GM12878 (cell line): ENCODE measurements at regions not wholly inside any gene's neighbourhood (a gene's known extent, or its start where the extent isn't known, plus 50 kb on each side); places are given as distances from the start of the nearest gene placed in this dataset.
"Not testable (repeated sequence)": the region's sequence is repeated elsewhere in the genome, so short reads cannot be mapped to it uniquely, and the experiment has no call there.

Experiments used
- ATAC-seq: fragments of 200-7000 bp; cut with Tn5 transposase; 3 replicates; pipeline ENCODE4 v1.9.1; 2020; ENCODE audit warnings: mild to moderate bottlenecking, moderate library complexity
- BruUV-seq: library from RNA; stranded (reverse); fragments of 400-500 nt; replicated peaks from 2 replicates; lab custom pipeline; 2021; lab: Mats Ljungman, UMichigan
- CTCF ChIA-PET: fragments of 300-600 bp; sonication (Branson Sonifier 250); formaldehyde crosslinking; extraction: SDS; loops from one replicate; lab custom pipeline; 2021; ENCODE audit warnings: inconsistent platforms; lab: Yijun Ruan, JAX
- POLR2A ChIA-PET: fragments of 350-600 bp; formaldehyde crosslinking; extraction: SDS; loops from one replicate; lab custom pipeline; 2021; ENCODE audit warnings: inconsistent platforms; lab: Charles Lee
- RAD21 ChIA-PET: fragments of 300-600 bp; sonication (Branson Sonifier 250); formaldehyde crosslinking; loops from one replicate; lab custom pipeline; 2023; ENCODE audit warnings: antibody characterized with exemption; ENCODE audit not compliant: unreplicated experiment; lab: Charles Lee
- SMC1A ChIA-PET: fragments of 300-600 bp; sonication (Branson Sonifier 250); formaldehyde crosslinking; loops from one replicate; lab custom pipeline; 2023; ENCODE audit not compliant: unreplicated experiment, uncharacterized antibody; lab: Charles Lee
- DNase-seq: peaks from one replicate; pipeline ENCODE4 v3.0.0-alpha.2; 2011; ENCODE audit warnings: low read depth, low spot score
- FAIRE-seq: peaks from 3 replicates; lab custom pipeline; 2011; peaks lifted over from hg19 to GRCh38; lab: Jason Lieb, UNC
- H2AFZ ChIP-seq: 2 replicates; pipeline ENCODE4 v1.6.0; 2011; ENCODE audit warnings: low read depth, low read length, control low read depth; ENCODE audit not compliant: control insufficient read depth
- H3K27ac ChIP-seq: 2 replicates; pipeline ENCODE4 v1.5.1; 2011; ENCODE audit warnings: control low read depth; ENCODE audit not compliant: control insufficient read depth, insufficient read depth
- H3K27me3 ChIP-seq, 2 experiments: replicated peaks in 1 of 2; 2 replicates each; pipeline versions ENCODE4 v1.6.0 to v1.6.1; 2011; ENCODE audit warnings: low read length in 1 of 2; ENCODE audit not compliant: control insufficient read depth in 2 of 2, insufficient read depth in 2 of 2
- H3K36me3 ChIP-seq, 2 experiments: 2 replicates each; pipeline ENCODE4 v1.5.1; 2011; ENCODE audit warnings: low read length in 1 of 2; ENCODE audit not compliant: control insufficient read depth in 2 of 2, insufficient read depth in 2 of 2
- H3K4me1 ChIP-seq: 2 replicates; pipeline ENCODE4 v1.6.1; 2011; ENCODE audit warnings: mild to moderate bottlenecking, low read length, moderate library complexity, mixed read lengths; ENCODE audit not compliant: control insufficient read depth, insufficient read depth
- H3K4me2 ChIP-seq: 2 replicates; pipeline ENCODE4 v1.6.0; 2011; ENCODE audit warnings: control low read depth; ENCODE audit not compliant: control insufficient read depth, insufficient read depth
- H3K4me3 ChIP-seq: fragments of 200-600 bp; sonication (generic); 2 replicates; pipeline ENCODE4 v1.5.1; 2016
- H3K79me2 ChIP-seq: 2 replicates; pipeline ENCODE4 v1.6.0; 2011; ENCODE audit warnings: low read length; ENCODE audit not compliant: control insufficient read depth, insufficient read depth
- H3K9ac ChIP-seq: 2 replicates; pipeline ENCODE4 v1.8.0; 2011; ENCODE audit warnings: low read length, control low read depth, mixed read lengths; ENCODE audit not compliant: control insufficient read depth, insufficient read depth
- H3K9me3 ChIP-seq: replicated peaks from 3 replicates; pipeline ENCODE4 v1.5.1; 2011; ENCODE audit warnings: mild to moderate bottlenecking, low read length; ENCODE audit not compliant: control insufficient read depth, insufficient read depth
- H4K20me1 ChIP-seq: 2 replicates; pipeline ENCODE4 v1.6.0; 2011; ENCODE audit not compliant: control insufficient read depth, insufficient read depth
- POLR2AphosphoS2 ChIP-seq: IDR thresholded peaks from 2 replicates; pipeline ENCODE4 v1.6.1; 2011; ENCODE audit warnings: low read depth, mild to moderate bottlenecking, low read length, improper control_type of control experiment, moderate library complexity
- RFX5 ChIP-seq: IDR thresholded peaks from 2 replicates; pipeline ENCODE4 v1.6.1; 2011; ENCODE audit warnings: low read depth, low read length, improper control_type of control experiment
- SIN3A ChIP-seq: IDR thresholded peaks from 2 replicates; pipeline ENCODE4 v1.6.1; 2012; ENCODE audit warnings: low read depth, low read length, improper control_type of control experiment
- WGBS: methylation state at CpG from one replicate; pipeline ENCODE4 v1.1.6; 2016; ENCODE audit warnings: low lambda C conversion rate; ENCODE audit not compliant: insufficient replicate concordance, insufficient coverage; ENCODE audit errors: missing lambda C conversion rate; 5-methylcytosine and 5-hydroxymethylcytosine counted together
- in situ Hi-C: fragments of 300-500 bp; cut with MboI; formaldehyde crosslinking; loops from 9 replicates; pipeline ENCODE4 v1.14.3; 2018; ENCODE audit warnings: mixed read lengths
- intact Hi-C: fragments of 100-400 bp; cut with micrococcal nuclease; formaldehyde crosslinking; loops from one replicate; pipeline ENCODE4 v1.14.2; 2022; ENCODE audit not compliant: unreplicated experiment
- TF ChIP-seq, protein P1 (sequence below): fragments of 450-650 bp; conservative IDR thresholded peaks from 2 replicates; pipeline ENCODE4 v1.6.1; 2017; ENCODE audit warnings: mild to moderate bottlenecking, moderate library complexity
- TF ChIP-seq, protein P2 (sequence below): fragments of 450-650 bp; IDR thresholded peaks from 2 replicates; pipeline ENCODE4 v1.6.1; 2016; ENCODE audit warnings: mild to moderate bottlenecking
- TF ChIP-seq, protein P3 (sequence below): fragments of 450-650 bp; formaldehyde crosslinking; IDR thresholded peaks from 2 replicates; pipeline ENCODE4 v1.4.0; 2022; ENCODE audit warnings: mild to moderate bottlenecking, moderate library complexity
- TF ChIP-seq, protein P4 (sequence below): fragments of 450-650 bp; formaldehyde crosslinking; IDR thresholded peaks from 2 replicates; pipeline ENCODE4 v1.4.0; 2020; ENCODE audit warnings: mild to moderate bottlenecking, moderate library complexity

DNA sequence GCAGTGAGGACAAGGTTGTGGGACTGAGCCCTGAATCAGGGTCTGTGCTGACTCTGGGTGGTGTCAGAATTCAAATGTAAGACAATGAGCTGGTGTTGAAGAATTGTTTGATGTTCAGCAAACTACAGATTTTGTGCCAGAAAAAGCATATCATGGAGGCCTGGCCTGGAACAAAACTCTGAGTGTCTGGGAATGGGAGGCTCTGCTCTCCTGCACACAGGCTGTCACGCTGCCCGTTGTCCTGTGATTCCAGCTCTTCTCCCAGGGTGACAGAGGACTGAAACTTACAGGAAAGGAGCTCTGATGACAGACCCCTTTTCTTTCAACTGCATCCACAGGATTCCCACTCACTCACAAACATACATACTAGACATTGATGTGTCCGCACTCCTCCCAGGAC lies 120.1 kb downstream of the ZNF486 start (continued):
- TF ChIP-seq, protein P1, sequence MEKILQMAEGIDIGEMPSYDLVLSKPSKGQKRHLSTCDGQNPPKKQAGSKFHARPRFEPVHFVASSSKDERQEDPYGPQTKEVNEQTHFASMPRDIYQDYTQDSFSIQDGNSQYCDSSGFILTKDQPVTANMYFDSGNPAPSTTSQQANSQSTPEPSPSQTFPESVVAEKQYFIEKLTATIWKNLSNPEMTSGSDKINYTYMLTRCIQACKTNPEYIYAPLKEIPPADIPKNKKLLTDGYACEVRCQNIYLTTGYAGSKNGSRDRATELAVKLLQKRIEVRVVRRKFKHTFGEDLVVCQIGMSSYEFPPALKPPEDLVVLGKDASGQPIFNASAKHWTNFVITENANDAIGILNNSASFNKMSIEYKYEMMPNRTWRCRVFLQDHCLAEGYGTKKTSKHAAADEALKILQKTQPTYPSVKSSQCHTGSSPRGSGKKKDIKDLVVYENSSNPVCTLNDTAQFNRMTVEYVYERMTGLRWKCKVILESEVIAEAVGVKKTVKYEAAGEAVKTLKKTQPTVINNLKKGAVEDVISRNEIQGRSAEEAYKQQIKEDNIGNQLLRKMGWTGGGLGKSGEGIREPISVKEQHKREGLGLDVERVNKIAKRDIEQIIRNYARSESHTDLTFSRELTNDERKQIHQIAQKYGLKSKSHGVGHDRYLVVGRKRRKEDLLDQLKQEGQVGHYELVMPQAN, result no peak
- TF ChIP-seq POLR2AphosphoS2 (no peak), RFX5 (no peak), SIN3A (no peak)
- TF ChIP-seq, protein P2, sequence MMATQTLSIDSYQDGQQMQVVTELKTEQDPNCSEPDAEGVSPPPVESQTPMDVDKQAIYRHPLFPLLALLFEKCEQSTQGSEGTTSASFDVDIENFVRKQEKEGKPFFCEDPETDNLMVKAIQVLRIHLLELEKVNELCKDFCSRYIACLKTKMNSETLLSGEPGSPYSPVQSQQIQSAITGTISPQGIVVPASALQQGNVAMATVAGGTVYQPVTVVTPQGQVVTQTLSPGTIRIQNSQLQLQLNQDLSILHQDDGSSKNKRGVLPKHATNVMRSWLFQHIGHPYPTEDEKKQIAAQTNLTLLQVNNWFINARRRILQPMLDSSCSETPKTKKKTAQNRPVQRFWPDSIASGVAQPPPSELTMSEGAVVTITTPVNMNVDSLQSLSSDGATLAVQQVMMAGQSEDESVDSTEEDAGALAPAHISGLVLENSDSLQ, result no peak
- TF ChIP-seq, protein P3, sequence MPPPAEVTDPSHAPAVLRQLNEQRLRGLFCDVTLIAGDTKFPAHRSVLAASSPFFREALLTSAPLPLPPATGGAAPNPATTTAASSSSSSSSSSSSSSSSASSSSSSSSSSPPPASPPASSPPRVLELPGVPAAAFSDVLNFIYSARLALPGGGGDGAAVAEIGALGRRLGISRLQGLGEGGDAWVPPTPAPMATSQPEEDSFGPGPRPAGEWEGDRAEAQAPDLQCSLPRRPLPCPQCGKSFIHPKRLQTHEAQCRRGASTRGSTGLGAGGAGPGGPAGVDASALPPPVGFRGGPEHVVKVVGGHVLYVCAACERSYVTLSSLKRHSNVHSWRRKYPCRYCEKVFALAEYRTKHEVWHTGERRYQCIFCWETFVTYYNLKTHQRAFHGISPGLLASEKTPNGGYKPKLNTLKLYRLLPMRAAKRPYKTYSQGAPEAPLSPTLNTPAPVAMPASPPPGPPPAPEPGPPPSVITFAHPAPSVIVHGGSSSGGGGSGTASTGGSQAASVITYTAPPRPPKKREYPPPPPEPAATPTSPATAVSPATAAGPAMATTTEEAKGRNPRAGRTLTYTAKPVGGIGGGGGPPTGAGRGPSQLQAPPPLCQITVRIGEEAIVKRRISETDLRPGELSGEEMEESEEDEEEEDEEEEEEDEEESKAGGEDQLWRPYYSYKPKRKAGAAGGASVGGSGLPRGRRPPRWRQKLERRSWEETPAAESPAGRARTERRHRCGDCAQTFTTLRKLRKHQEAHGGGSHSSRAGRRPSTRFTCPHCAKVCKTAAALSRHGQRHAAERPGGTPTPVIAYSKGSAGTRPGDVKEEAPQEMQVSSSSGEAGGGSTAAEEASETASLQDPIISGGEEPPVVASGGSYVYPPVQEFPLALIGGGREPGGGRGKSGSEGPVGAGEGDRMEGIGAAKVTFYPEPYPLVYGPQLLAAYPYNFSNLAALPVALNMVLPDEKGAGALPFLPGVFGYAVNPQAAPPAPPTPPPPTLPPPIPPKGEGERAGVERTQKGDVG (CRISPR knock-in tag), result no peak
- TF ChIP-seq, protein P4, sequence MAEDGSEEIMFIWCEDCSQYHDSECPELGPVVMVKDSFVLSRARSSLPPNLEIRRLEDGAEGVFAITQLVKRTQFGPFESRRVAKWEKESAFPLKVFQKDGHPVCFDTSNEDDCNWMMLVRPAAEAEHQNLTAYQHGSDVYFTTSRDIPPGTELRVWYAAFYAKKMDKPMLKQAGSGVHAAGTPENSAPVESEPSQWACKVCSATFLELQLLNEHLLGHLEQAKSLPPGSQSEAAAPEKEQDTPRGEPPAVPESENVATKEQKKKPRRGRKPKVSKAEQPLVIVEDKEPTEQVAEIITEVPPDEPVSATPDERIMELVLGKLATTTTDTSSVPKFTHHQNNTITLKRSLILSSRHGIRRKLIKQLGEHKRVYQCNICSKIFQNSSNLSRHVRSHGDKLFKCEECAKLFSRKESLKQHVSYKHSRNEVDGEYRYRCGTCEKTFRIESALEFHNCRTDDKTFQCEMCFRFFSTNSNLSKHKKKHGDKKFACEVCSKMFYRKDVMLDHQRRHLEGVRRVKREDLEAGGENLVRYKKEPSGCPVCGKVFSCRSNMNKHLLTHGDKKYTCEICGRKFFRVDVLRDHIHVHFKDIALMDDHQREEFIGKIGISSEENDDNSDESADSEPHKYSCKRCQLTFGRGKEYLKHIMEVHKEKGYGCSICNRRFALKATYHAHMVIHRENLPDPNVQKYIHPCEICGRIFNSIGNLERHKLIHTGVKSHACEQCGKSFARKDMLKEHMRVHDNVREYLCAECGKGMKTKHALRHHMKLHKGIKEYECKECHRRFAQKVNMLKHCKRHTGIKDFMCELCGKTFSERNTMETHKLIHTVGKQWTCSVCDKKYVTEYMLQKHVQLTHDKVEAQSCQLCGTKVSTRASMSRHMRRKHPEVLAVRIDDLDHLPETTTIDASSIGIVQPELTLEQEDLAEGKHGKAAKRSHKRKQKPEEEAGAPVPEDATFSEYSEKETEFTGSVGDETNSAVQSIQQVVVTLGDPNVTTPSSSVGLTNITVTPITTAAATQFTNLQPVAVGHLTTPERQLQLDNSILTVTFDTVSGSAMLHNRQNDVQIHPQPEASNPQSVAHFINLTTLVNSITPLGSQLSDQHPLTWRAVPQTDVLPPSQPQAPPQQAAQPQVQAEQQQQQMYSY (CRISPR knock-in tag), result no peak

DNA sequence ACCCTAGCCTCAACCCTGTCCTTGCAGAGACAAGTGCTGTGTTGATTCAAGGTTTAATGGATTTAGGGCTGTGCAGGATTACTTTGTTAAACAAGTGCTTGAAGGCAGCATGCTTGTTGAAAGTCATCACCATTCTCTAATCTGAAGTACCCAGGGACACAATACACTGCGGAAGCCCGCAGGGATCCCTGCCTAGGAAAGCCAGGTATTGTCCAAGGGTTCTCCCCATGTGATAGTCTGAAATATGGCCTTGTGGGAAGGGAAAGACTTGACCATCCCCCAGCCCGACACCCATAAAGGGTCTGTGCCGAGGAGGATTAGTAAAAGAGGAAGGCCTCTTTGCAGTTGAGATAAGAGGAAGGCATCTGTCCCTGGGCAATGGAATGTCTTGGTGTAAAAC lies 118.9 kb downstream of the ZNF486 start:
- RAD21 ChIA-PET, H3K27me3 ChIP-seq, H4K20me1 ChIP-seq, DNase-seq, H2AFZ ChIP-seq, in situ Hi-C loops, H3K9me3 ChIP-seq, H3K4me1 ChIP-seq, CTCF ChIA-PET, SMC1A ChIA-PET, H3K4me2 ChIP-seq, H3K36me3 ChIP-seq, BruUV-seq, H3K9ac ChIP-seq, POLR2A ChIA-PET, H3K27ac ChIP-seq, H3K79me2 ChIP-seq, ATAC-seq, intact Hi-C loops, H3K4me3 ChIP-seq, FAIRE-seq: not testable (repeated sequence)
- WGBS, result 72% methylated on average over 4 of the region's 4 CpGs
